SK-N-SH (cell line): ENCODE measurements at regions not wholly inside any gene's neighbourhood (a gene's known extent, or its start where the extent isn't known, plus 50 kb on each side); places are given as distances from the start of the nearest gene placed in this dataset.
A peak's percentile ranks its signal among the peaks of the same experiment; 100 is the strongest.

Experiments used
- CTCF ChIA-PET: fragments of 300-600, 350-600 bp; formaldehyde crosslinking; extraction: SDS; loops from one replicate; lab custom pipeline; 2021; lab: Yijun Ruan, JAX
- POLR2A ChIA-PET: fragments of 350-600 bp; sonication (Branson Sonifier 250); formaldehyde crosslinking; extraction: SDS; loops from one replicate; lab custom pipeline; 2020; ENCODE audit warnings: antibody characterized with exemption, inconsistent platforms; lab: Yijun Ruan, JAX
- DNase-seq: peaks from one replicate; pipeline ENCODE4 v3.0.0; 2012
- H2AFZ ChIP-seq: fragments of 200-600 bp; sonication (generic); 2 replicates; pipeline ENCODE4 v1.8.1; 2016; ENCODE audit warnings: antibody characterized with exemption, mild to moderate bottlenecking, low read depth
- H3F3A ChIP-seq: fragments of 200-600 bp; sonication (generic); replicated peaks from 2 replicates; pipeline ENCODE3; 2016; ENCODE audit warnings: antibody characterized with exemption, mild to moderate bottlenecking; ENCODE audit not compliant: insufficient read depth
- H3K27ac ChIP-seq, 2 experiments: fragments of 200-500 bp in 1 of 2; fragments of 200-600 bp in 1 of 2; sonication (Bioruptor generic) in 1 of 2; sonication (generic), shearing (Covaris generic) in 1 of 2; 2 replicates each; pipeline versions ENCODE4 v1.5.1 to v1.6.1; 2014 to 2016; ENCODE audit warnings: low read depth in 2 of 2, inconsistent platforms in 1 of 2, low read length in 1 of 2, mild to moderate bottlenecking in 1 of 2, mixed read lengths in 1 of 2
- H3K27me3 ChIP-seq: fragments of 200-600 bp; sonication (generic), shearing (Covaris generic); 2 replicates; pipeline ENCODE4 v1.6.1; 2016; ENCODE audit warnings: mixed run types; ENCODE audit not compliant: insufficient read depth
- H3K36me3 ChIP-seq, 2 experiments: fragments of 200-500 bp in 1 of 2; fragments of 200-600 bp in 1 of 2; sonication (Bioruptor generic) in 1 of 2; sonication (generic) in 1 of 2; replicated peaks in 1 of 2; 2 replicates each; pipeline versions ENCODE3 to v1.5.1; 2014 to 2016; ENCODE audit warnings: low read length in 1 of 2, mild to moderate bottlenecking in 1 of 2; ENCODE audit not compliant: insufficient read depth in 2 of 2, control insufficient read depth in 1 of 2
- H3K4me1 ChIP-seq, 2 experiments: fragments of 200-500 bp in 1 of 2; fragments of 200-600 bp in 1 of 2; sonication (Bioruptor generic) in 1 of 2; sonication (generic), shearing (Covaris generic) in 1 of 2; 2 replicates each; pipeline versions ENCODE4 v1.5.1 to v1.6.1; 2014 to 2016; ENCODE audit warnings: low read depth in 1 of 2, low read length in 1 of 2, mixed run types in 1 of 2; ENCODE audit not compliant: insufficient read depth in 2 of 2, control insufficient read depth in 1 of 2
- H3K4me2 ChIP-seq: fragments of 200-600 bp; sonication (generic), shearing (Covaris generic); 2 replicates; pipeline ENCODE4 v1.6.1; 2017; ENCODE audit warnings: mixed run types
- H3K4me3 ChIP-seq, 2 experiments: fragments of 200-500 bp in 1 of 2; fragments of 200-600 bp in 1 of 2; sonication (Bioruptor generic) in 1 of 2; sonication (generic), shearing (Covaris generic) in 1 of 2; 2 replicates each; pipeline versions ENCODE4 v1.5.1 to v1.8.1; 2014 to 2016; ENCODE audit warnings: low read depth in 2 of 2, inconsistent platforms in 1 of 2, low read length in 1 of 2, mild to moderate bottlenecking in 1 of 2, mixed read lengths in 1 of 2, moderate library complexity in 1 of 2
- H3K79me2 ChIP-seq: fragments of 200-600 bp; sonication (generic); 2 replicates; pipeline ENCODE4 v1.8.1; 2017; ENCODE audit warnings: mild to moderate bottlenecking; ENCODE audit not compliant: insufficient read depth
- H3K9ac ChIP-seq: fragments of 200-600 bp; sonication (generic); 2 replicates; pipeline ENCODE4 v1.6.1; 2017; ENCODE audit warnings: mixed run types
- H3K9me2 ChIP-seq: fragments of 200-600 bp; sonication (generic); 2 replicates; pipeline ENCODE4 v1.6.1; 2017; ENCODE audit warnings: mixed run types
- H3K9me3 ChIP-seq: fragments of 200-600 bp; sonication (generic); 2 replicates; pipeline ENCODE4 v1.6.1; 2017; ENCODE audit warnings: mixed run types, mild to moderate bottlenecking, moderate library complexity
- H4K20me1 ChIP-seq: fragments of 200-600 bp; sonication (generic); 2 replicates; pipeline ENCODE4 v1.6.1; 2017; ENCODE audit warnings: mild to moderate bottlenecking, mixed run types; ENCODE audit not compliant: insufficient read depth
- CTCF ChIP-seq: fragments of 200-600 bp; sonication (generic); IDR thresholded peaks from 2 replicates; pipeline ENCODE4 v1.6.1; 2017; ENCODE audit warnings: antibody characterized with exemption, mild to moderate bottlenecking, moderate library complexity
- EZH2phosphoT487 ChIP-seq: fragments of 200-600 bp; sonication (generic); IDR thresholded peaks from 2 replicates; pipeline ENCODE4 v1.6.1; 2017; ENCODE audit warnings: low read depth, mixed run types, mild to moderate bottlenecking, antibody characterized with exemption, moderate library complexity, borderline replicate concordance
- FOXJ3 ChIP-seq: sonication (generic); formaldehyde crosslinking; IDR thresholded peaks from 2 replicates; pipeline ENCODE4 v1.5.1; 2020; ENCODE audit warnings: mild to moderate bottlenecking, missing genetic modification reagents
- FOXM1 ChIP-seq: IDR thresholded peaks from 2 replicates; pipeline ENCODE4 v1.4.0; 2012; ENCODE audit warnings: low read depth, mild to moderate bottlenecking
- GATA2 ChIP-seq: sonication (generic); formaldehyde crosslinking; IDR thresholded peaks from 2 replicates; pipeline ENCODE4 v1.5.0; 2020; ENCODE audit warnings: mild to moderate bottlenecking, missing genetic modification reagents
- JUND ChIP-seq: IDR thresholded peaks from 2 replicates; pipeline ENCODE4 v1.4.0; 2012
- MAX ChIP-seq: IDR thresholded peaks from 2 replicates; pipeline ENCODE4 v1.4.0; 2012; ENCODE audit warnings: low read depth
- MEF2A ChIP-seq: IDR thresholded peaks from 2 replicates; pipeline ENCODE4 v1.4.0; 2012; ENCODE audit warnings: low read depth, borderline replicate concordance
- PBX3 ChIP-seq: IDR thresholded peaks from 2 replicates; pipeline ENCODE4; 2012
- RCOR1 ChIP-seq: fragments of 150-350 bp; IDR thresholded peaks from 2 replicates; pipeline ENCODE4 v1.6.1; 2017; ENCODE audit warnings: antibody characterized with exemption, low read length
- RFX5 ChIP-seq: IDR thresholded peaks from 2 replicates; pipeline ENCODE4 v1.6.1; 2012; ENCODE audit warnings: mild to moderate bottlenecking, improper control_type of control experiment, low read length
- TAF1 ChIP-seq: IDR thresholded peaks from 2 replicates; pipeline ENCODE4 v1.6.1; 2012; ENCODE audit warnings: low read depth, mild to moderate bottlenecking, low read length, moderate library complexity, borderline replicate concordance
- TCF12 ChIP-seq: IDR thresholded peaks from 2 replicates; pipeline ENCODE4 v1.4.0; 2012
- USF1 ChIP-seq: IDR thresholded peaks from 2 replicates; pipeline ENCODE4 v1.4.0; 2012; ENCODE audit warnings: low read depth, borderline replicate concordance
- YY1 ChIP-seq: IDR thresholded peaks from 2 replicates; pipeline ENCODE4 v1.4.0; 2012; ENCODE audit warnings: low read depth, mild to moderate bottlenecking
- WGBS: methylation state at CpG from one replicate; pipeline ENCODE4 v1.1.6; 2017; ENCODE audit warnings: low lambda C conversion rate; 5-methylcytosine and 5-hydroxymethylcytosine counted together

GRCh38 chr1:188988589-188988988 is 1489.1 kb downstream of the BRINP3 start (continued):
- TF ChIP-seq CTCF (peak; percentile 14; the same call in 1 of the 2 replicates), MEF2A (no peak), FOXM1 (no peak), JUND (no peak), TCF12 (peak; percentile 63), MAX (no peak), RFX5 (no peak), YY1 (no peak)

DNA sequence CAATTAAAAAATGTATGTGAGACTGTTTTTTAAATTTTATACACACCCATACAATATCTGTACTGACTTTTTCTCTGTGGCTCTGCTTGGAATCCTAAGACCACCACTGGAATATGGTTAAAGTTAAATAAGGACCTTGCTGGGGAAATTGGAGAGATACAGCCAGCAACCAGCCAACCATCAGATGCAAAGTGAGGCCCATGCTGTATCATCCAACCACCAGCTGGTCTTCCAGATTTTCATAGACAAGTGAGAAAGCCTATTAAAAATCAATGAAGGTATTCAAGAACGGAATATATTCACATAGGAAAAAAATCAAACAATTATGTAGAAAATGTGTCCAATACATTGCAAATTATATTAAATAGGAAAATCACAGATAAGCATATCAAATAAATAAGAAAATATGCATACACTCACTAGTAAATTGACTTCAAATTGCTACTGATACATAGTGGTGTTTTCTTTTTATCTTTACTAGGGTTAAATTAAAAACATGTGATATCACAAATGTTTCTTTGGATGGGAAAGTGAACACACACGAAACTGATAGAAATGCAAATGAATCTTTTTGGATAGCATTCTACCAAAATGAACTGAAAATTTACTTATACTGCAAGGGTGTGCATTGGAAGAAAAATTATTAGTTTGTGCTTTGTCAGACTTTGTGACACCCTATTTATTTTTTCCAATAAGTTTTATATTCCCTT is 1486.3 kb downstream of the BRINP3 start:
- no peak for DNase-seq
- H3K4me1 ChIP-seq, result no peaks in the 10 kb centered on the region; a peak in 2 of 4 replicates
- no peak overlapping the region for H2AFZ ChIP-seq
- TF ChIP-seq CTCF (no peak), RCOR1 (0 out of 2 replicates have a peak, but pooled peaks have one; percentile 32), GATA2 (CRISPR knock-in tag) (peak; percentile 55)
- no peaks in the 10 kb centered on the region for H3F3A ChIP-seq
- POLR2A ChIA-PET, result no interaction called here
- whole genome bisulfite sequencing, result 49% methylated on average over 2 of the region's 2 CpGs
- H3K27ac ChIP-seq, result no peak overlapping the region
- H3K4me2 ChIP-seq, result no peak overlapping the region
- H3K79me2 ChIP-seq, result no peaks in the 10 kb centered on the region
- no peak overlapping the region for H3K4me3 ChIP-seq
- H3K9ac ChIP-seq, result no peak overlapping the region
- H3K36me3 ChIP-seq, result no peaks in the 10 kb centered on the region
- no peaks in the 10 kb centered on the region for H3K27me3 ChIP-seq
- H4K20me1 ChIP-seq, result no peaks in the 10 kb centered on the region
- H3K9me3 ChIP-seq, result no peaks in the 10 kb centered on the region
- CTCF ChIA-PET, result no interaction called here
- H3K9me2 ChIP-seq, result no peaks in the 10 kb centered on the region

- no peak for DNase-seq
- H3K4me2 ChIP-seq, result no peak overlapping the region
- H2AFZ ChIP-seq, result no peak overlapping the region
- H3K27me3 ChIP-seq, result no peaks in the 10 kb centered on the region
- WGBS, result 79% methylated on average over 3 of the region's 3 CpGs
- no peak overlapping the region for H3K27ac ChIP-seq
- H3F3A ChIP-seq, result no peaks in the 10 kb centered on the region
- no peaks in the 10 kb centered on the region for H3K79me2 ChIP-seq
- H3K9me3 ChIP-seq, result no peaks in the 10 kb centered on the region
- H3K9ac ChIP-seq, result no peak overlapping the region
- H3K4me3 ChIP-seq, result no peak overlapping the region
- H4K20me1 ChIP-seq, result no peaks in the 10 kb centered on the region
- H3K9me2 ChIP-seq, result no peaks in the 10 kb centered on the region
- H3K36me3 ChIP-seq, result no peaks in the 10 kb centered on the region
- ChIA-PET CTCF (no interaction called here), POLR2A (no interaction called here)
- no peaks in the 10 kb centered on the region; a peak in 1 of 4 replicates for H3K4me1 ChIP-seq
- TF ChIP-seq FOXJ3 (CRISPR knock-in tag) (no peak), EZH2phosphoT487 (no peak), PBX3 (no peak), MAX (no peak), RFX5 (no peak), TAF1 (no peak), USF1 (no peak)
Observed at GRCh38 chr1:189007824-189008223, 1469.8 kb downstream of the BRINP3 start.
